ENCODE measurements at regions not wholly inside any gene's neighbourhood (a gene's known extent, or its start where the extent isn't known, plus 50 kb on each side); places are given as distances from the start of the nearest gene placed in this dataset.

DNA sequence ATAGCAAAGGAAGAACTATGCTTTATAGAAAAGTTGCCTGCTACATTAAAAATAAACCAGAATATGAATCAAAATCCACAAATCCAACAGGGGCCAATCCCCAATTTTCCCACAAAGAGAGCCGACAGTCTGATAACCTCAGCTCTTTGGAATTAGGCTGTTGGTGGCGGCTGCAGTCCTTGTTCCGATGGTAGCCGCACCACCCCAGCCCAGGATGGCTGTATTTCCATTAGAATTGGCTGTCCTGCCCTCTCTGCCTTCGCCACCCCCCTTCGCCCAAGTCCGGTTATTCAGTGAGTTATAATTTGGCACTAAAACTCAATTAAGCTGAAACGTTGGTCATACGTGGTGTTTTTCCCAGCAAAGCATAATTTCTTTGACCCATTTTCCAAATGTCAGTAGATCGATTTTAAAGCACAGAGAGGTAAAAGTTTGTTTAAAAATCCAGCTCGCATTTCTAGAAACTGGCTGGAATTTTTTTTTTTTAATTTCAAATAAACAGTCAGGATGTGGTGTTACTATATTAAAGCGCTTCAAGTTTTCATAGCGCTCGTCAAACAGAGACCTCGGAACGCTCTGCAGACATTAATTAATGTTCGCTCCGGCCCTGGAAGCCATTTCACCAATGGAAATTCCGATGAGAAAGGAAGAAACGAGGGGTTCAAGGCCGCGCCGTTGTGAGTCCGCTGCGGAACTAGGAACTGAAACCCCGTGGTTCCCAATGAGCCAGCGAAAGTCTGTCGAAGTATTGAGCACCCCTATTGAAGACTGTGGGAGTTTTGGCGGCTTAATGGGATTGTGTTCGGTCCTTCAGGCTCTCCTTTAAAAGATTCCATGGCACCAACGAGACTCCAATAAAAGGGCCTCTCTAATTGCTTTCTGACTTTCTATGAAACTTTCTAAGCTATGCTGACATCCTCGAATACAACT lies 104.8 kb upstream of the DIO3 start:
- no peak for DNase-seq (ENCODE audit: low read depth)

DNA sequence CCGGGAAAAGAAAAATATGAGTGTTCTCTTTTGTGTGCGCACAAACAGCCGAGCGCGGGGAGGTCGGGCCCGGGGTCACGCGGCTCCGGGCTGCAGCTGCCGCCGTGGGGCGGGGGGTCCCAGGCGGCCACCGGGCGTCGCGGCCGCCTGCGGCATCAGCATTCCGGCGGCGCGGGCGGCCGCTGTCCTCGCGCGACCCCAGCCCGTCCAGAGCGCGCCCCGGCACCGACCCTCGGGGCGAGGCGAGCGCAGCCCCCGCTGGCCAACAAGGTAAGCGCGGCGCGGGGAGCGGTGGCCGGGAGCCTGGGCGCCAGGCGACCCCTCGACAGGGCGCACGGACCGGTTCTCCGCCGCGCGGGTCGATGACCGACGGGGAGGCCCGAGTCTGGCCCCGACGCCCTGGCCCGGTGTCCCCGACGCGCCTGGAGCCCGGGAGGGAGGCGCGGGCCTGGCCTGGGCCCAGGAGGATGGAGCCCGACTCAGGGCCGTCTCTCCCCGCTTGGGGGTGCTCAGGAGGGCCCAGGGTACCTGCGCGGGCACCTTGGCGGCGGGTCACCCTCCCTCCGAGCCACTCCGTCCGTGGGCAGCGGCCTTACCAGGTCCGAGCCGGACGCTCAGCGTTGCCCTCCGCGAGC lies 103.9 kb upstream of the DIO3 start:
- DNase-seq (ENCODE audit: low read depth) = no peak

DNA sequence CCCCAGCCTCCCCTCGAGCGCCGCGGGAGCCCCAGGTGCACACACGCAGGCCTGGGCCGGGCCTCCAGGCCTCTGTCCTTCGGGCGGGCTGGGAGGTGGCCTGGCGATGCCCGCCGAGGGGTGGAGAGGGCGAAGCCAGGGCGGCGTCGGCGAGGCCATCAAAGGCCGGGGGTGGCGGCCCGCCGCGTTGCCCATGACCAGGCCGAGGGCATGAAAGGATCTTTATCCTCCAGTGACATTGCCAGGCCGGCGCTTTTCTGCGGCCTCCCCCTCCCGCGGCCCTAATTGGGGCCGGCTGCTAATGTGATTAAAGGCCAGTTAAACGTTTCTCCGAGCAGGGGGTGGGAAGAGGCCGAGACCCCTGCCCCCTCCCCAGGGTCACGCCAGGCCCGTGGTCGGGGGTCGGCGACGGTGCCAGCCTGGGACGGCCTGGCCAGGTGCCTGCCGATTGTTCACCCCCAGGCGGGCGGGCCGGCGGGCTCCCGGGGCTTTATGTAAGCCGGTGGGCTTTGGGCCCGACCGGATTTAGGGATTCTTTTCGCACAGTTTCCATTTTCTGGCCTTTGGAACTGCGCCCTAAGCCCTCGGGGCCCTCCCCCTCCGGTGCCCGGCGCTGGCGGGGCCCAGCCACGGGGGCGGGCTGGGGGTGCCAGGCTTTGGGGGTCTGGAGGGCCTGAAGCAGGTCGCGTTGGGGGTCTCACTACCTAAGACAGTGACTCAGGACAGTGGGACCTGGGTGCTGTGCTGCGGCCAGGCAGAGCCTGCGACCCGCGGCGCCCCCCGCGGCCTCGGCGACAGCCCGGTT lies 103.2 kb upstream of the DIO3 start:
- no peak for DNase-seq (ENCODE audit: low read depth)

DNA sequence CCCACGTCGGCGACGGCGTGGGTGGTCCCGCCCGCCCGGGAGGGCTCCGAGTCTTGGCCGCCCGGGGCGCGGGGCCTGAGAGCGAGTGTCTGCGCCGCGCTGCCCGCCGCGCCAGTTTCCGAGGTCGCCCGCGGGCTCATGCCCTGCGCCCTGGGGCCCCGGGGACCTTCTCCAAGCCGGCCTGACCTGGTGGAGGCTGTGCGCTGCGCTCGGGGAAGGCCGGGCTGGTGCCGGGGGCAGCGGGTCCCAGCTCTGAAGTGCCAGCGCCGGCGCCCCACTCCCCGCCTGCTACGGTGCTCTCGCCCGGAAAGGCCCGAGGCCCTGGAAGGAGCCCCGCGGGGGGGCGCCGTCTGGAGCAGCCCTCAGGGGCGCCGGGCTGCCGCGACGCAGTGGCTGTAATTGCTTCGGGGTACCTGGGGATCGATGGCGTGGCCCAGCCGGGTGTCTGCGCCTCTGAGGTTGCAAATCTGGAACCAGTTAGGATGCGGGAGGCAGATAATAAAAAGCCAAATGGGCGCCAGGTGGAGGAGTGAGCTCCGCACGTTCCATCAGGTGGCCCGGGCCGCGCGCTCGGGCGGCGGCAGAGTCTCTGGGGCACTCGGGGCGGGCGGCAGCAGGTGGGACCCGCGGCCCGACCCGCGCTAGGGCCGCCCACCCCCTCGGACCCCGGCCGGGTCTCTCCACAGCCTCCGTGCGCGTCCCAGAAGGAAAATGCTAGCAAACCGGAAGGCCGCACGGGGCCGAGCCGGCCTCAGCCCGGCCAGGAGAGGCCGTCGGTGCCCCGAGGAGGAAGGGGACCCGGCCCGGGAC lies 102.3 kb upstream of the DIO3 start:
- DNase-seq (ENCODE audit: low read depth) = no peak

DNA sequence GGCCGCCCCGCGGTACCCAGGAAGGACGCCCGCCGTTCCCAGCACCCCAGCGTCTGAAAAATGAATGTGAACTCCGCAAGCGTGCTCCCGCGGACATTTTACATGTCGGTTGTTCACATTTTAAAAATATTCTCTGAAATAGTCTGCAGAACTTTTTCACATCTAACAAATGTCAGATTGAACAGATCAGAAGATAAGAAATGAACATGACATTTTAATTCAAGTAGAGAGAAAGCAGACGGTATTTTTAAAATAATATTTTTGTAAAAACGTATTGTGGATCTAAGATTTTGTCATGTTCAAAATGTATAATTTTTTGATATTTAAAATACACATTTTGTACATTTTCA lies 101.8 kb upstream of the DIO3 start:
- DNase-seq (ENCODE audit: low read depth) = no peak

DNA sequence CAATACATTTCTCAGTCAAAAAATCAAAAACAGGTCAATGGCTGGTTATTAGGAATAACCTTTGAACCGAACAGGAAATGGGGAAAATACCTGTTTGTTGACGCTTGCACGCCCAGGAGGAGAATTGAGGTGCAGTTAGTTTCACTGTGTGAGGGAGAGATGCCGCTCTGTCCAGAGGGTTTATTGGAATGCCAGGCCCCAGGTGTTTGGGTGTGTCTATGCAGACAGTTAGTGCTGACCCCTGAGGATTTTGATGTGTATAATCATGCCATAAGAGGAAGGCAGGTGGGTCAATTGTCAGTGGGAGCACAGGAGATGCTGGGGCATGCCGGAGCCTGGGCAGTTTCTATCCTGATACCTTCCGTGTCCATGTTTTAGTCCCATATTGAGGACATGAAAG lies 100.8 kb upstream of the DIO3 start:
- DNase-seq (ENCODE audit: low read depth) = no peak

DNA sequence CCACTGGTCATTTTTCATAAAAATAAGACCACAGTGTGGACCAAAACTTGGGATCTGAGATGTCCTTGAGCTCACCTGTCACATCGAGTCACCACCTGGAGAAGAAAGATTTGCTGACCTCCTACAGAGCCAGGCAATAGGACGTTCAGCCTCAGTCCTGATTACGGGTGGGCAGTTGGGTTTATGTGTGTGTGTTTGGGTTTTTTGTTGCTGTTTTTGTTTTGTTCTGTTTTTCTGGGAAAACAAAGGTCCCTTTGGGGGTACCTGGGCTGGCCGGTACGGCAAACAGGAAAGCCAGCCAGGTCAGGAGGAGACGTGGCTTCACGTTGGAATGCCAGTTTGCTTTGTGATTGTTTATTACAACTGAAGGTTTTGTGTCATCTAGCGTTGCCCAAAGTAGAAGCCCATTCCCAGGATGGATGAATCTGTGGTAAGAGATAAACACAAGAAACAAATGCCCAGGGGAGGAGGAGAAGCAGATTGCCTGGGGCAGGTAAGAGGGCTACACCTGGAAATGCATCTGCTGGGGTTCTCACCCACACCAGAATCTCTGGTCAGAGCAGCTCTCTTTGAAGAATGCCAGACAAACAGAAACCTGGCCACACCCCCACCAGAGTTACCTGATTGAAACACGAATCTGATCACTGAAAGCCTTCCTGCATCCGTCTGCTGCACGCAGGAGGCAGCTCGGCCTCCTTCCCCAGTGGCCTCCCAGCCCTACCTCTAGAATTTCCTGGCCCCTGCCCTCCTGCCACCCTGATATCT lies 100.1 kb upstream of the DIO3 start:
- DNase-seq (ENCODE audit: low read depth) = no peak

DNA sequence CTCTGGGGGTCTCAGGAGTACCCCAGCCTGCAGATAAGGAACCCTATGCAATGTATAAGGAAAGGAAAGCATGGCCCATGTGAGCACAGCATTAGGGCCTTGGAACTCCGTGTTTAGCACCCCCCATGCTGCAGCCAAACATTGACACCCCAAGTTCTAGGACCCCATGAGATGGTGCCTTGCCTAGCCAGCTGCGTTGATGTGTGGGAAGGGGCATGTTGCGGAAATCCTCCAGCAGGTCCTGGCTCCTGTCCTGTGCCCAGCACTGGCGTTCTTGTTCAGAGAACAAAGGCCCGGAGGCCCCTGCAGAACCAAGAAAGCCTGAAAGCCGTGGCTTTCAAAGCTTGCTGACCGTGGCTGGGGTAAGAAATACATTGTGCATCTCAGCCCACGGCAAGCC lies 99.4 kb upstream of the DIO3 start:
- DNase-seq (ENCODE audit: low read depth) = no peak

DNA sequence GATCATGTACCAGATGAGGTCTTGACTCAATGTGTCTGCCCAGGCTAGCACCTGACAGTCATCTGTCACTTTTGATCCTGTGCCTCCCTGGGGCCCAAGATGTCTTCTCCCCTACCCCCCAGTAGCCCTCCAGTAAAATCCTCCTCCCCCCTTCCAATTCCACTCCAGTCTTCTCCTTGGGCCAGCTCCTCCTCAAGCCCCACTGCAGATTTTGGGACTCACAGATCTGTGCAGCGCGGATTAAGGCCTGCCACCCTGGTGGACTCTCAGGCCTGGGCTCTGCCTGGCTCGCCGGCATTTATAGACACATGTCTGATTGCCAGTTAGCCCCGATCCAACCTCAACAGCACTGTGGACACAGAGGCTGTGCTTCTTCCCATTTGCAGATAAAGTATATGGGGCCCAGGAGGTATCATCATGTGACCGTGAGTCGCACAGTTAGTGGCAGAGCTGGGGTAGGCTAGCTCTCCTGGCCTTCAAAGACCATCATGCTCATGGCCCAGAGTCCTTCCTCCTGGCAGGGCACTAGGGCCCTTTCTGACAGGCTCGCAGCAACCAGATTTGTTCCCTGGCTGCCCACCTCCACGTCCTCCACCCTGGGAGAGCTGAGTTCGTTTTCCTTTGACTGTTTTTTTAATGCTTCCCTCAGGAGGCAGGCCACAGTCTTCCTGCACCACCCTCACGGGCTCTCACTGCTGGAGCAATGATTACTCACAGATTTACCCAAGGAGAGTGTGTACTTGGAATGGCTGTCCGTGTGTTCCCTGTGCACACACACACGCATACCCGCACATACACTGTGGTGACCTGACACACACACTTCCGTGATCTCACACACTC lies 98.3 kb upstream of the DIO3 start:
- no peak for DNase-seq (ENCODE audit: low read depth)

DNA sequence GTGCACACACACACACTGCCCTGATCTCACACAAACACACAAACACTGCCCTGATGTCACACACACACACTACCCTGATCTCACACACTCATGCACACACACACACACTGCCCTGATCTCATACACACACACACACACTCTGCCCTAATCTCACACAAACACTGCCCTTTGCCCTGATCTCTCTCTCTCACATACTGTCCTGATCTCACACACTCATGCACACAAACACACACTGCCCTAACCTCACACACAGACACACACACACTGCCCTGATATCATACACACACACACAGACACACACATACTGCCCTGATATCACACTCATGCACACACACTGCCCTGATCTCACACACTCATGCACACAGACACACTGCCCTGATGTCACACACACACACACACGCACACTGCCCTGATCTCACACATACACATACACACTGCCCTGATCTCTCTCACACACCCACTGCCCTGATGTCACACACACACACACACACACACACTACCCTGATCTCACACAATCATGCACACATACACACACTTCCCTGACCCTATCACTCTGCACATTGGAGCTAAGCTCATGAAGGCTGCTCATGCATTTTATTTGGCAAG lies 97.6 kb upstream of the DIO3 start:
- no peak for DNase-seq (ENCODE audit: low read depth)

DNA sequence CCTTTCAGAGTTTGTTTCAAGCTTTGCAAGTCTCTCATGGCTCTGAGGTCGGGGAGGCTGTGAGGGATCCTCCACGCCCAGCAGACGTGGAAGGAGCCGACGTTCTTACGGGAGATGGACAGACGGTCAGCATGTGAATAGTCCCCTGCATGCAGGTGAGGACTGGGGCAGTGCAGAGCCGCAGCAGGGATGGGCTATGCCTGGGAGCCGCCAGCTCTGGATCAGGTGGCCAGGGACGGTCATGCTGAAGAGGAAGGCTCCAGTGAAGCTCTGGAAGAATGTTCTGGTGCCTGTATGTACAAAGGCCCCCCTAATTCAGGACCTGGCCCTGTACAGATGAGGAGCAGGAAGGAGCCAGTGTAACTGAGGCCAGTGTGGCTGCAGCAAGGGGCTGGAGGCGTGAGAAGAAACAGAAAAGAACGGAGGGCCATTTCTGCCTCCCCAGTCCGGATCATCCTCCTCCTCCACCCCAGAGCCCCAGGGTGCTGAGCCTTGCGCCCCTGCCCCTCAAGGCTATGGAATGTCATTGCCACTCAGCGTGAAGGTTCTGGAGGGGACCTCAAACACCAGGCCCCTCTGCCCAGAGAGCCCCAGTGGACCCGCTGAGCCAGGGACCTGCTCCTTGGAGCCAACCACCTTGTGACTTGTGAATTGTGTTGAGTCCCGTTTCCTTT lies 96.8 kb upstream of the DIO3 start:
- DNase-seq (ENCODE audit: low read depth) = no peak

DNA sequence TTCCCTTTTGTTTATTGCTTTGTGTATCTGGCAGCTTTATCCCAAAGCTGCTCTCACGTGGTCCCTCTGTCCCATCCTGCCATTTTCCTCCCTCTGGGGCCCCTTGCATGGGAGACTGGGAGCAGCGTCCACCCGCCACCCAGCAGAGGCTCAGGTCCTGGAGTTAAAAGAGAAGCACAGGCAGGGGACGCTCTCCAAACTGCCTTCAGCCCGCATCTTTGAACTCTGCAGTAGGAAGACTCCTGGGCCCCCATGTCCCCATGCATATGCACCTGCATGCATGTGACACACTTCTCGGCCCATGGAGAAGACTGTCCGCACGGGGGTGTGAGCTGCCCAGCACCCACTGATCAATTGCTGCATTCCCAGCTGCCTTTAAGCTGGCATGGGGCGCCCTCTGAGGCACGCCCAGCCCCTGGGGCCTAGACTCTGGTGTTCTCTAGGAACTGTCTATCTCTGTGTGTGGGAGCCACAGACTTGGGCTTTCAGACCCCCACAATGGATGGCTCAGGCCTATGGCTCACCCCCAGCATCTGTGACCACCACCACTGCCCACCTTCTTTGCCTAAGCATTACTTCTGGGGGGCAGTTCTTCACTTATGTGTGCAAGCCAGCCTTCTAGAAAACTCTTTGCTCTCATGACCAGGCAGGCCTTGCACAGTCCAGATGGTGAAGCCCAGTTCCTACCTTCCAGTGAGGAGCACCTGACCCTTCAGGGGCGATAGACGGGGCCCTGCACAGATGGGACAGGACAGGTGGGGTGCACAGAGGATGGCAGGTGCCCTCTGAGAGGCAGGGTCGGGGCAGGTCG lies 96.1 kb upstream of the DIO3 start:
- no peak for DNase-seq (ENCODE audit: low read depth)

DNA sequence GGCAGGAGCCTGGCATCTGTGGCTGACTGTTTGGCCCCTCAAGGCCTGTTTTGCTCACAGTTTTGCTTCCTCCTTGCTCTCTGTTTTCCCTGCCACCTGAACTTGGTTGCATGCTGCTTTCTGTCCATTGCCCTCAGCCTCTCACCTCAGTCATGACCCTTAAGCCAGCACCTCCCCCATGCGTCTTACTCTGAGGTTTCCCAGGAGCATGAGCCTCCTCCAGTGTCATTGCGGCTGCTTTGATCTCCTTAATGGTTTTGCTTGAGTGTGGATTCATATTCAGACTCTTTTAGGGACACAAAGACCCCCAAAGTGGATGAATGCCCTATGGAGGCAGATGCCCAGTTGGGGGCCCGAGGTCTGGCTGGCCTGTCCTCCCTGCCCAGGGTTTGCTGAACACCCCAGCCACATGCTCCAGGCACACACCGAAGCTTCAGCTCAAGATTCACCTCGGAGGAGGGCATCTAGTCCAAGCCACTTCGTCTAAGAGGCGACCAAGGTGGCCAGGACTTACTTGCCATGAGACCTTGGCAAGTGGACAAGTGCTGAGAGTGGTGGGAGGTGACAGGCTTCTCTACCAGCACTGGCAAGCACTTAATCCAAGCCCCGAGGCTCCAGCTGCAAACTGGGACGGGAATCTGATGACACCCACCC lies 95.4 kb upstream of the DIO3 start:
- no peak for DNase-seq (ENCODE audit: low read depth)

DNA sequence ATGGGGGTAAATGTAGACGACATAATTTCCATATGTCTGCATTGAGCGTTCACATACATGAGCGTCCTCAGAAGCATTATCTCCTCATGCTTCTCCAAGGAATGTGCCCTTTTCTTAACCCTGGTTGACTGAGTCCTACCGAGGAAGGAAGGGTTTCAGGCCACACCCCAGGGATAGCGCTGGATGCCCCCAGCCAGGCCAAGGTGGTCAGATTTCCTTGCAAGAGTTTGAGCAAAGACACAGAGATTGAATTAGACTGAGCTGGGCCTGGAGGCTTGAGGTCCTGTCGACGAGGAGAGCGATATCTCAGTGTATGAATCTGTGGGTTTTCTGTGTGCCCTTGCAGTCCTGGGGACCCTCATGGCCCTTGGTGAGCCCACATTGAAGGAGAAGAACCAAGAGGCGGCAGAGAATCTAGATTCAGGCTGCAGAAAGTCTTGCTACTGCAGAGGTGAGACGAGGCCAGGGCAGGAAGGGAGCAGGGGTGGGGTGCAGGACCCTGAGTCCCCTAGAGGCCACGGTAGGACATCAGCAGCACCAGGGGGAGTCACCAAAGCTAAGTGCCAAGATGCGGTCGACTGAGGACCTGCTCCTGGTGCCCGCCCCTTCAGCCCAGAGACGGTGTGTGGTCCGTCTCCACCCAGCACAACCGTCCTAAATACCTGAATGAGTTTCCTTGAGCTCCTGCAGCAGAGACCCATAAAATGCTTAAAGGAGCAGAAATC lies 94.7 kb upstream of the DIO3 start:
- no peak for DNase-seq (ENCODE audit: low read depth)

DNA sequence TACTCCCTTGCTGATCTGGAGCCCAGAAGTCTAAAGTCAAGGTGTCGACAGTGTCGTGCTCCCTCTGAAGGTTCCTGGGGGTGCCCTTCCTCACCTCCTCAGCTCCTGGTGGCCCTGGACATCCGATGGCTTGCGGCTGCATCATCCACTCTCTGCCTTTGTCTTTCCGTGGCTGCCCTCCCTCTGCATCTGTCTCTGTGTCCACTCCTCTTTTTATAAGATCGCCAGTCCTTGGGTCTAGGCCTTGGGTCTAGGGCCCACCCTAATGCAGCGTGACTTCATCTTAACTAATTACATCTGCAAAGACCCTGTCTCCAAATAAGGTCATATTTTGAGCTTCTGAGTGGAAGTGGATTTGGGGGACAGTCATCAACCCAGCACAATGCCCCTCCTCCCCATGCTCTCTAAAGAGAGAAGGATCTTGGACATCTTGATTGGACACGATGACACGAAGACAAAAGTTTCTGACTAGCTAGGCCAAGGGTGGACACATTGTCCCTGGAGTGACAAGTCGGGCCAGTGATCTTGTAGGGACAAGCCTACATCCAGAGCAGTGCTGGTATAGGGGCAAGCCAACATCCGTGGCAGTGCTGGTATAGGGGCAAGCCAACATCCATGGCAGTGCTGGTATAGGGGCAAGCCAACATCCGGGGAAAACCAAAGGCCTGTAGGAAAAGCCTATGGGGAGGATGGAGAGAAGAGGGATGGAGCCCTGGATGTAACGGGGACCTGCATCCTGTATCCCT lies 93.9 kb upstream of the DIO3 start:
- DNase-seq (ENCODE audit: low read depth) = no peak

Measured in stimulated activated CD8-positive, alpha-beta memory T cell treated with anti-CD3 and anti-CD28 coated beads, Interleukin-4, amount 100 ng/mL, for 24 hours (primary cell).